Muscle of arm (tissue), 1 donor: ENCODE measurements at regions not wholly inside any gene's neighbourhood (a gene's known extent, or its start where the extent isn't known, plus 50 kb on each side); places are given as distances from the start of the nearest gene placed in this dataset.

ENCODE experiments used
- DNase-seq: peaks from one replicate; pipeline ENCODE4 v3.0.0-alpha.2; 2013

- DNase-seq: no peak
Measured at GRCh38 chr2:181188605-181189004, 208.2 kb downstream of the UBE2E3 start.

- no peak for DNase-seq
Measured at GRCh38 chr2:181189951-181190350, 209.5 kb downstream of the UBE2E3 start.

- no peak for DNase-seq
Measured at GRCh38 chr2:181190711-181191110, 210.3 kb downstream of the UBE2E3 start.

- no peak for DNase-seq
Measured at GRCh38 chr2:181193550-181193949, 213.1 kb downstream of the UBE2E3 start.

- DNase-seq: no peak
Measured at GRCh38 chr2:181196401-181196800, 216.0 kb downstream of the UBE2E3 start.

- DNase-seq: no peak
Measured at GRCh38 chr2:181197140-181197760, 216.8 kb downstream of the UBE2E3 start.

GRCh38 chr2:181198183-181198864 lies 217.9 kb downstream of the UBE2E3 start:
- DNase-seq: no peak

GRCh38 chr2:181203412-181203811 lies 223.0 kb downstream of the UBE2E3 start:
- DNase-seq: no peak

GRCh38 chr2:181203916-181204315 lies 223.5 kb downstream of the UBE2E3 start:
- DNase-seq: no peak

- DNase-seq: no peak
Measured at GRCh38 chr2:181218401-181218821, 238.0 kb downstream of the UBE2E3 start.

- no peak for DNase-seq
Measured at GRCh38 chr2:181223234-181223633, 234.0 kb upstream of the ITGA4 start.

GRCh38 chr2:181224866-181225265 lies 232.3 kb upstream of the ITGA4 start:
- DNase-seq: no peak

GRCh38 chr2:181228661-181229060 lies 228.5 kb upstream of the ITGA4 start:
- no peak for DNase-seq

GRCh38 chr2:181231151-181231550 lies 226.0 kb upstream of the ITGA4 start:
- DNase-seq: no peak

GRCh38 chr2:181231886-181232621 lies 225.1 kb upstream of the ITGA4 start:
- DNase-seq: peak; percentile 8

- DNase-seq: no peak
Measured at GRCh38 chr2:181234487-181234891, 222.7 kb upstream of the ITGA4 start.

GRCh38 chr2:181235011-181235410 lies 222.2 kb upstream of the ITGA4 start:
- DNase-seq: no peak

GRCh38 chr2:181235683-181236459 lies 221.3 kb upstream of the ITGA4 start:
- no peak for DNase-seq

GRCh38 chr2:181239201-181239799 lies 217.9 kb upstream of the ITGA4 start:
- no peak for DNase-seq

GRCh38 chr2:181240844-181241243 lies 216.3 kb upstream of the ITGA4 start:
- no peak for DNase-seq

GRCh38 chr2:181241366-181241765 lies 215.8 kb upstream of the ITGA4 start:
- DNase-seq: no peak

GRCh38 chr2:181241797-181242196 lies 215.4 kb upstream of the ITGA4 start:
- DNase-seq: no peak
